ENCODE measurements at regions not wholly inside any gene's neighbourhood (a gene's known extent, or its start where the extent isn't known, plus 50 kb on each side); places are given as distances from the start of the nearest gene placed in this dataset.

DNA sequence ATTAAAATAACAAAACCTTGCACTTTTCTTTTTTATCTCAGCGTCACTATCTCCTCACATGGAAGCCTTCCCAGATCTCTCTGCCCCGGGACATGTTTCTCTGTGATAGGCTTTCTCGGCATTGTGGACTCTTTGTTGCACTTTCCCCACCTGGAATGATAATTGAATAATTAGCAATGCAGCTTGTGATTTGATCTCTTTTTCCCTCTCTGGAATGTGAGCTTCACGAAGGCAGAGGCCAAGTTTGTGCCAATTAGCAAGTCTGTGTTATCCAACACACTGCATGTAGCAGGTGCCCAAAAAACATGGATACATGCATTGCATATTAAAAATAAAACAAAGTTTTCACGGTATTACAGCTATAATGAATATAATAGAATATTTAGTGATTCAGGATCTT lies 431.2 kb downstream of the HAPSTR1 start:
- Histone ChIP-seq H3K27me3 (no peaks in the 10 kb centered on the region), H3K4me3 (no peak overlapping the region), H3K9me3 (no peaks in the 10 kb centered on the region), H3K36me3 (no peaks in the 10 kb centered on the region), H3K27ac (no peak overlapping the region), H3K4me1 (no peaks in the 10 kb centered on the region)
- 30 to 36% methylated on average over 5 of the region's 5 CpGs for WGBS, 2 donors
- intact Hi-C loops (cut with DNase I) = no loop called here
- DNase-seq = no peak
- TF ChIP-seq, protein P1, sequence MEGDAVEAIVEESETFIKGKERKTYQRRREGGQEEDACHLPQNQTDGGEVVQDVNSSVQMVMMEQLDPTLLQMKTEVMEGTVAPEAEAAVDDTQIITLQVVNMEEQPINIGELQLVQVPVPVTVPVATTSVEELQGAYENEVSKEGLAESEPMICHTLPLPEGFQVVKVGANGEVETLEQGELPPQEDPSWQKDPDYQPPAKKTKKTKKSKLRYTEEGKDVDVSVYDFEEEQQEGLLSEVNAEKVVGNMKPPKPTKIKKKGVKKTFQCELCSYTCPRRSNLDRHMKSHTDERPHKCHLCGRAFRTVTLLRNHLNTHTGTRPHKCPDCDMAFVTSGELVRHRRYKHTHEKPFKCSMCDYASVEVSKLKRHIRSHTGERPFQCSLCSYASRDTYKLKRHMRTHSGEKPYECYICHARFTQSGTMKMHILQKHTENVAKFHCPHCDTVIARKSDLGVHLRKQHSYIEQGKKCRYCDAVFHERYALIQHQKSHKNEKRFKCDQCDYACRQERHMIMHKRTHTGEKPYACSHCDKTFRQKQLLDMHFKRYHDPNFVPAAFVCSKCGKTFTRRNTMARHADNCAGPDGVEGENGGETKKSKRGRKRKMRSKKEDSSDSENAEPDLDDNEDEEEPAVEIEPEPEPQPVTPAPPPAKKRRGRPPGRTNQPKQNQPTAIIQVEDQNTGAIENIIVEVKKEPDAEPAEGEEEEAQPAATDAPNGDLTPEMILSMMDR (IDR thresholded peaks at IDR 0.05) = no peak
- no peak for TF ChIP-seq POLR2A (IDR thresholded peaks at IDR 0.05)

DNA sequence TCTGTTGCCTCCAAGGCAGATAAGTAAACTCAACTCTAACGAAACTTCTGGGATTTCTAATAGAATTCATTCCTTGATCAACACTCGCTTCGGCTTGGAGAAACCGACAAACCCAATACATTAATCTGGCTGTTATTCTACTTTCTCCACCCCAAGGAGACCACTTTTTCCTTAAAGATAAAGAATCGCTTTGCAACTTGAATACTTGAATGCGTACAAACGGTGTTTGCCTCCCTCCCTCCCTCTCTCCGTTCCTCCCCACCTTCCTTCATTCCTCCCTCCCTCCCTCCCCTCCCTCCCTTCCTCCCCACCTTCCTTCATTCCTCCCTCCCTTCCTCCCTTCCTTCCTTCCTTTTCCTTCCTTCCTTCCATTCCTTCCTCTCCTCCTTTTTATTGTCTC lies 432.6 kb downstream of the HAPSTR1 start:
- no peak overlapping the region for H3K27ac ChIP-seq
- H3K4me3 ChIP-seq = no peak overlapping the region
- TF ChIP-seq POLR2A (IDR thresholded peaks at IDR 0.05) = no peak
- TF ChIP-seq, protein P1 (IDR thresholded peaks at IDR 0.05) = no peak
- no peaks in the 10 kb centered on the region for H3K27me3 ChIP-seq
- H3K9me3 ChIP-seq = no peaks in the 10 kb centered on the region
- no peaks in the 10 kb centered on the region for H3K4me1 ChIP-seq
- 69 to 71% methylated on average over 7 of the region's 8 CpGs for WGBS, 2 donors
- intact Hi-C loops (cut with DNase I) = no loop called here
- no peak for DNase-seq
- H3K36me3 ChIP-seq = no peaks in the 10 kb centered on the region

DNA sequence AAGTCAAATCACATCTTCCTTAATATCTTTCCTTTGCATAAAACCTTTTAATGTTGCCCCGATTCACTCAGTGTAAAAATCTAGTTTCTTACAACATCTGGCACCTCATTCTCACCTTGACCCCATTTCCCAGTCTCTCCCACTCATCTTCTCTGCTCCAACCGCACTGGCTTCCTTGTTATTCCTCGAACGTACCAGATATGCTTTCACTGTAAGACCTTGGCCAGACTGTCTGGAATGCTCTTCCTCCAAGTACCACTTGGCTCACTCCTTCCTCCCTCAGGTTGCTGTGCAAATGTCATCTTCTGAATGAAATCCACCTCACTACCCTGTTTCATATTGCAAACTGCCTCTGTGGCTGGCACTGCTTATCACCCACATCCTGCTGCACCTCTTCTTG lies 433.6 kb downstream of the HAPSTR1 start:
- no peak overlapping the region for H3K4me3 ChIP-seq
- no peaks in the 10 kb centered on the region for H3K9me3 ChIP-seq
- intact Hi-C loops (cut with DNase I) = no loop called here
- no peaks in the 10 kb centered on the region for H3K4me1 ChIP-seq
- WGBS, 2 donors = 76 to 85% methylated on average over 4 of the region's 4 CpGs
- DNase-seq = no peak
- no peak overlapping the region for H3K27ac ChIP-seq
- H3K27me3 ChIP-seq = no peaks in the 10 kb centered on the region
- TF ChIP-seq POLR2A (IDR thresholded peaks at IDR 0.05) = no peak
- TF ChIP-seq, protein P1 (IDR thresholded peaks at IDR 0.05) = no peak
- no peaks in the 10 kb centered on the region for H3K36me3 ChIP-seq

DNA sequence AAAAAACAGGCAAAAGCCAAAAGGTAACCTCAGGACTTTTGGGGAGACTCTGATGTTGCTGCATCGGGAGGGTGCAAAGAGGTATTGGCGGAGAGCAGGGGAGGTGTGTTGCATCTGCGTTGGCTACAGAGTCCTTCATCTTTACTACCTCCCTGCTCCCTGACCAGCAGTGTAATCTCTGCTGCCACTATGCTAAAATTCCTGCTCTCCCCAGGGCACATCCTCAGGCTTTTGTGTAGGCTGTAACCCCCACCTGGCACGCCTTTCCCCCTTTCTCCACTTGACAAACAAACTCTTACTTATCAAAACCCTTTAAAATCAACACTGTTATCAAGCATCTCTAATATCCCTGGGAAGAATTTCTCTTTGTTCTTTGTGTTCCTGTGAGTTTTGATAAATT lies 435.3 kb downstream of the HAPSTR1 start:
- intact Hi-C loops (cut with DNase I) = no loop called here
- DNase-seq = no peak
- H3K4me1 ChIP-seq = no peaks in the 10 kb centered on the region
- no peaks in the 10 kb centered on the region for H3K36me3 ChIP-seq
- H3K4me3 ChIP-seq = no peak overlapping the region
- 51 to 52% methylated on average over 4 of the region's 4 CpGs for WGBS, 2 donors
- TF ChIP-seq, protein P1 (IDR thresholded peaks at IDR 0.05) = no peak
- no peak for TF ChIP-seq POLR2A (IDR thresholded peaks at IDR 0.05)
- H3K9me3 ChIP-seq = no peaks in the 10 kb centered on the region
- H3K27ac ChIP-seq = no peak overlapping the region
- H3K27me3 ChIP-seq = no peaks in the 10 kb centered on the region

DNA sequence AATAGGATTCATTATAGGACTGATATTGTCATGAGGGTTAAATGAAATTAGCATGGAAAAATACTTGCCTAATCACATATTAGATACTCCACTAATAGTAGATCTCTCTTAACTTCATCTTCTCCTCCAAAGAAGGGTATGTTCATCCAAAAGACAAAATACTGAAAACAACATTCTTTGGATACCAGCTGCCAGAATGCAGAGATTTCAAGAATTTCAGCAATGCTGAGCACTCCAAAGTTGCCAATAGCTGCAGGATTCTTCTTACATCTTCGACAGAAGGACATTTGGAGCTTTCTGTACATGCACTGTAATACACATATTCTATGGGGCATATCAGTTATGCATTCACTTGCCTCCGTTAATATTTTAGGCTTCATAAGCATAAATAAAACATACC lies 436.5 kb downstream of the HAPSTR1 start:
- H3K27me3 ChIP-seq = no peaks in the 10 kb centered on the region
- WGBS, 2 donors = 44 to 53% methylated on average over 2 of the region's 2 CpGs
- H3K36me3 ChIP-seq = no peaks in the 10 kb centered on the region
- no peak overlapping the region for H3K4me3 ChIP-seq
- TF ChIP-seq, protein P1 (IDR thresholded peaks at IDR 0.05) = no peak
- TF ChIP-seq POLR2A (IDR thresholded peaks at IDR 0.05) = no peak
- intact Hi-C loops (cut with DNase I) = no loop called here
- H3K4me1 ChIP-seq = no peaks in the 10 kb centered on the region
- DNase-seq = no peak
- no peak overlapping the region for H3K27ac ChIP-seq
- H3K9me3 ChIP-seq = peaks cover 0 to 7% (median 0%) of the 10 kb centered on the region in 3 donors
